ENCODE measurements at regions not wholly inside any gene's neighbourhood (a gene's known extent, or its start where the extent isn't known, plus 50 kb on each side); places are given as distances from the start of the nearest gene placed in this dataset.

GRCh38 chr13:38002606-38003005, 133.0 kb upstream of the TRPC4 start:
- DNase-seq (ENCODE audit: low spot score in 2 of 2): no peak
- TF ChIP-seq POLR2A (IDR thresholded peaks at IDR 0.05): no peak
- TF ChIP-seq, protein P1, sequence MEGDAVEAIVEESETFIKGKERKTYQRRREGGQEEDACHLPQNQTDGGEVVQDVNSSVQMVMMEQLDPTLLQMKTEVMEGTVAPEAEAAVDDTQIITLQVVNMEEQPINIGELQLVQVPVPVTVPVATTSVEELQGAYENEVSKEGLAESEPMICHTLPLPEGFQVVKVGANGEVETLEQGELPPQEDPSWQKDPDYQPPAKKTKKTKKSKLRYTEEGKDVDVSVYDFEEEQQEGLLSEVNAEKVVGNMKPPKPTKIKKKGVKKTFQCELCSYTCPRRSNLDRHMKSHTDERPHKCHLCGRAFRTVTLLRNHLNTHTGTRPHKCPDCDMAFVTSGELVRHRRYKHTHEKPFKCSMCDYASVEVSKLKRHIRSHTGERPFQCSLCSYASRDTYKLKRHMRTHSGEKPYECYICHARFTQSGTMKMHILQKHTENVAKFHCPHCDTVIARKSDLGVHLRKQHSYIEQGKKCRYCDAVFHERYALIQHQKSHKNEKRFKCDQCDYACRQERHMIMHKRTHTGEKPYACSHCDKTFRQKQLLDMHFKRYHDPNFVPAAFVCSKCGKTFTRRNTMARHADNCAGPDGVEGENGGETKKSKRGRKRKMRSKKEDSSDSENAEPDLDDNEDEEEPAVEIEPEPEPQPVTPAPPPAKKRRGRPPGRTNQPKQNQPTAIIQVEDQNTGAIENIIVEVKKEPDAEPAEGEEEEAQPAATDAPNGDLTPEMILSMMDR (IDR thresholded peaks at IDR 0.05): no peak
- WGBS, 2 donors: 39 to 47% methylated on average over 7 of the region's 7 CpGs
- intact Hi-C loops (cut with DNase I; ENCODE audit: low total_unique reads): no loop called here
- H3K4me3 ChIP-seq (ENCODE audit: low read depth, poor library complexity, severe bottlenecking): no peak overlapping the region

DNA sequence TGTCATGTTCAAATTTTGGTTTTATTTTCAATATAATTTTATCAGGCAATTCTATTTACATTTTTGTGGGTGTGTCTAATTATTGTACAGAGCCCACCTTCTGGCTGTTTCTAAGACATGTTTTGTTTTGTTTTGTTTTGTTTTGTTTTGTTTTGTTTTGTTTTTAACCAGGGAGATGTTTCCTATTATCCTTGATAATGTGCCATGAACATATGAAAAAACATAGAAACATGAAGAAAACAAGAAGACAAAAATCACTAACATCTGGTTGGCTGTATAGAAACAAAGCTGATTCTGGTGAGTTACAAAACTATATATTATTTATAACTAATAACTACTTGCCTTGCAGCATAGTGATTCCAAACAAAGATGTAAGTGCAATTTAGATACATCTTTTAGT, 128.1 kb upstream of the TRPC4 start:
- intact Hi-C loops (cut with DNase I; ENCODE audit: low total_unique reads): no loop called here
- no peak overlapping the region for H3K4me3 ChIP-seq (ENCODE audit: low read depth, poor library complexity, severe bottlenecking)
- no peak for DNase-seq (ENCODE audit: low spot score in 2 of 2)
- TF ChIP-seq, protein P1 (IDR thresholded peaks at IDR 0.05): no peak
- TF ChIP-seq POLR2A (IDR thresholded peaks at IDR 0.05): no peak

DNA sequence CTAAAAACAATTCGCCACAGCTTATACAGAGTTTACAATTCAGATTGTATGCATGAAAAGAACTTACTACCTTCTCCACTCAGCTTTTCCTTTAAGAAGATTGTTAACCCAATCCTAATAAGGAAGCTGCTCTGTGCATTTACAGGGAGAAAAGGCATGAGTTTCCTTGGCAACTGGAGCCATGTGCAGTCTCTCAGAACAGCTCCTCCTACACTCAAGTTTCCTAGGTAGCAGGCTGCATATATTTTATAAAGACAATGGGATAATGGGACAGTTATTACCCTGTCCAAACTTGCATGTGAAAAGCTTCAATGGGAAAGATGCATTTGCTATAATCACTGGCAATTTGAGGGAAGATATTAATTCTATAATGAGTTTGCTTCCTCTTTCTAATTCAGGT, 125.5 kb upstream of the TRPC4 start:
- intact Hi-C loops (cut with DNase I; ENCODE audit: low total_unique reads): no loop called here

GRCh38 chr13:37986811-37987210, 117.2 kb upstream of the TRPC4 start:
- WGBS, 2 donors: 63 to 72% methylated on average over 1 of the region's 1 CpG
- intact Hi-C loops (cut with DNase I; ENCODE audit: low total_unique reads): no loop called here
- DNase-seq (ENCODE audit: low spot score in 2 of 2): no peak
- no peak for TF ChIP-seq POLR2A (IDR thresholded peaks at IDR 0.05)
- TF ChIP-seq, protein P1 (IDR thresholded peaks at IDR 0.05): no peak
- no peak overlapping the region for H3K4me3 ChIP-seq (ENCODE audit: low read depth, poor library complexity, severe bottlenecking)

More for the DNA sequence above, 125.5 kb upstream of the TRPC4 start:
- DNase-seq (ENCODE audit: low spot score in 2 of 2): no peak
- no peak for TF ChIP-seq POLR2A (IDR thresholded peaks at IDR 0.05)
- TF ChIP-seq, protein P1 (IDR thresholded peaks at IDR 0.05): no peak
- WGBS, 2 donors: 0% methylated on average over 1 of the region's 1 CpG
- H3K4me3 ChIP-seq (ENCODE audit: low read depth, poor library complexity, severe bottlenecking): no peak overlapping the region

DNA sequence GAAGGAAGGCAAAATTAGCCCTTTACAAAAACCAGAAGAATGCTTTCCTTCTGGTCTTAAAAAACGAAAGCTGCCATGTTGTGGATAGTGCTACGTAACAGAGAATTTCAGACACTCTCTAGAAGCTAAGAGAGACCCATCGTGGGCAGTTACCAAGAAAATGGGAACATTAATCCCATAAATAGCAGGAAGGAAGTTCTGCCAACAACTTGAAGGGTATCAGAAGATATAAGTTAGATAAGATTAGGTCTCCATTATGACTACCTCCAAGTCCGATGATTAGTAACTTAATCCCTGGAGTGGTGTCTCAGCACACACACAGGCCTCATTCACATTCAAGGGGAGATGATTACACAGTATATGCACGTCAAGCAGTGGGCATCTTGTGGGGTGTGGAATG, 115.7 kb upstream of the TRPC4 start:
- DNase-seq (ENCODE audit: low spot score in 2 of 2): no peak
- no peak overlapping the region for H3K4me3 ChIP-seq (ENCODE audit: low read depth, poor library complexity, severe bottlenecking)
- TF ChIP-seq POLR2A (IDR thresholded peaks at IDR 0.05): no peak
- TF ChIP-seq, protein P1 (IDR thresholded peaks at IDR 0.05): no peak
- 87 to 88% methylated on average over 5 of the region's 5 CpGs for WGBS, 2 donors
- intact Hi-C loops (cut with DNase I; ENCODE audit: low total_unique reads): no loop called here

DNA sequence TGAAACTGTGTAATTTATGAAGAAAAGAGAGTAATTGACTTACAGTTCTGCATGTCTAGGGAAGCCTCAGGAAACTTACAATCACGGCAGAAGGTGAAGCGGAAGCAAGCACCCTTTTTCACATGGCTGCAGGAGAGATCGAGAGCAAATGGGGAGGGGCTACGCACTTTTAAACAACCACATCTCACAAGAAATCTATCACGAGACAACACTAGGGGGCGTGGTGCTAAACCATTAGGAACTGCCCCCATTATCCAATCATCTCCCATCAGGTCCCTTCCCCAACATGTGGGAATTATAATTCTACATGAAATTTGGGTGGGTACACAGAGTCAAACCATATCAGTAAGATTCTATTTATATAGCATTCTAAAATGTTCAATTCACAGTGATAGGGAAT, 114.8 kb upstream of the TRPC4 start:
- 83 to 84% methylated on average over 6 of the region's 6 CpGs for WGBS, 2 donors
- no peak for DNase-seq (ENCODE audit: low spot score in 2 of 2)
- H3K4me3 ChIP-seq (ENCODE audit: low read depth, poor library complexity, severe bottlenecking): no peak overlapping the region
- intact Hi-C loops (cut with DNase I; ENCODE audit: low total_unique reads): no loop called here
- no peak for TF ChIP-seq POLR2A (IDR thresholded peaks at IDR 0.05)
- TF ChIP-seq, protein P1 (IDR thresholded peaks at IDR 0.05): no peak
